GM18520 (cell line): ENCODE measurements at regions not wholly inside any gene's neighbourhood (a gene's known extent, or its start where the extent isn't known, plus 50 kb on each side); places are given as distances from the start of the nearest gene placed in this dataset.
"Not testable (repeated sequence)": the region's sequence is repeated elsewhere in the genome, so short reads cannot be mapped to it uniquely, and the experiment has no call there.

ENCODE experiments used
- ATAC-seq: cut with Tn5 transposase; IDR thresholded peaks from one replicate; pipeline ENCODE4 v1.9.1; 2021; ENCODE audit not compliant: unreplicated experiment

DNA sequence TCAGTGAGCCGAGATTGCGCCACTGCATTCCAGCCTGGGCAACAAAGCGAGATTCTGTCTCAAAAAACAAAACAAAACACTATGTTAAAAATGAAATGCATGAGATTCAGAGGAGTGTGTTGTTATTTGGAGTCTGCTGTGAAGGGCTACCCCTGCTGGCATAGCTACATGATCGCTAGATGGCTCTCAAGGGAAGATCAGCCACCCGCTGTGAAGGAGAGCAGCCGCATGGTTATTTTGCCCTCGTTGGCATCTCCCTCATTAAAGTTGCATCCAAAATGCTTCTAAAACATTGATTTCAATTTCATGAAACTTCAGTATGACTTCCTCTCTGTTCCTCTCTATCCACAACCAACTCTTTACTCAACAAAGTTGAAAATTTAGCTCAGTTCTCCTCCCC lies 54.8 kb upstream of the NDUFV2 start:
- no peak for ATAC-seq

DNA sequence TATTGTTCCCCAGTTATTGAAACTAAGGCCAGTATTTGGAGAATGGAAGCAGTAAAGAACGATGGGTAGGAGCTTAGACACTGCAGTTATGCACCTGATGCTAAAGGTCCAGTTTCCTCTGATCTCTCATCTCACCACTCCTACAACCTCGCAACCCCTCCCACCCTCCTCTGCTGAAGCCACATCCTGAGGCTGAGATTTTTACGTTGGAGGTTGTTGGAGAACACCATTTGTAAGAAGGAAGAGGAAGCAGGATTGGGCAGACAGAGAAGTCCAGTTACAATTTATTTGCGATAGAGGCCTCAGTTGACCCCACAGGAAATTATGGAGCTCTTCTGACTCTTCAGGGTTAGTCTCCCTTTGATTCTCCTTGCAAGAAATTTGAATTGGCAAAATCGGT lies 54.3 kb upstream of the NDUFV2 start:
- no peak for ATAC-seq

DNA sequence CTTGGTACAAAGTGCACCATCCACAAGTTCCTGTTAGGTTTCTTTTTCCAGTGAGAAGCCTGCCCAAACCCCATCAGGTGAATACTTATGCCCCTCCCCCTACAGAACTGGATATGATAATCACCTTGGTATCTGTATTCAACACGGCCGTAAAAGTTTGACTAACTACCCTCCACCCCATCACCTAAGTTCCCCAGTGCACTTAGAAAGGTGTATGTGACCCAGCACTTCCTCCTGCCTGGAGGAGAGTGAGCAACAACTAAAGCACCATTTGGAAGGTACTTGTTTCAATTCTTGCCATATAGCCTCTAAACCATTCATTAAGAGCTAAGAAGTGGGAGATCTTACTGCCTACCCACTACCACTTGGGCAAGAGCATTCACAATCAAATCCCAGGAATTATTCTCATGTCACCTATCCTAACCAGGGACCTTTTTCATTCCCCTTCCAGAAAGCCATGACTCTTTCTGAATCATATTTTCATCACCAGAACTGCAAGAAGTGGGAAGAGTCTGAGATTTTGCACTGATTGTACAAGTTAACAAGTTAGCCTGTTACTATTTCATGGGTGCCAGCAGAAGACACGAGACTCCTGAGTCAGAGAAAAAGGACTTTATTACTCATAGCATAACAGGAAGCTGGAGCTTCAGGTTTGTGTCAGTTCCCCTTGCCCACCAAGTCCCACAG lies 53.5 kb upstream of the NDUFV2 start:
- no peak for ATAC-seq

DNA sequence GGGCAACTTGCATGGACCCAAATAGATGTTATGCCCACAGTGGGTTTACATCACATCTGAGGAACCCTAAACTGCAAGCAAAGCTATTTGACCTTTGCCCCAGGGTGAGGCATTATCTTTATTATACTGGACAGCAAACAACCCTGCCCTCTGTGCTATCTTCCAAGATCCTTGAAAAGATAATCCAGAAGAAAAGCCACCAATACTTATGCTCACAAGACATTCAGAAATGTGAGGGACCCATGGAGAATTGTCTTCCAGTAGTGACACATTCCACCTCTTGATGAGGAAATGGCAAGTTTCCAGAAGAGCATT lies 53.0 kb upstream of the NDUFV2 start:
- no peak for ATAC-seq

DNA sequence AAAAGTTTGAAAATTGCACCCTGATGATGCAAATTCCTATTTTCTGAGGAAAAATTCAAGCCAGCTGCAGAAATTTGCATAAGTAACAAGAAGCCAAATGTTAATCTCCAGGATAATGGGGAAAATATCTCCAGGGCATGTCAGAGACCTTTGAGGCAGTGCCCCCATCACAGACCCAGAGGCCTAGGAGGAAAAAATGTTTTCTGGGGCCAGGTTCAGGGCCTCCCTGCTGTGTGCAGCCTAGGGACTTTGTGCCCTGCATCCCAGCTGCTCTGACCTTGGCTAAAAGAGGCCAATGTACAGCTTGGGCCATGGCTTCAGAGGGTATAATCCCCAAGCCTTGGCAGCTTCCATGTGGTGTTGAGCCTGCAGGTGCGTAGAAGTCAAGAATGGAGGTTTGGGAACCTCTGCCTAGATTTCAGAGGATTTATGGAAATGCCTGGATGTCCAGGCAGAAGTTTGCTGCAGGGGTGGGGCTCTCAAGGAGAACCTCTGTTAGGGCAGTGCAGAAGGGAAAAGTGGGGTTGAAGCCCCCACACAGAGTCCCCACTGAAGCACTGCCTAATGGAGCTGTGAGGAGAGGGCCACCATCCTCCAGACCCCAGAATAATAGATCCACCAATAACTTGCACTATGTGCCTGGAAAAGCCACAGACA lies 51.7 kb upstream of the NDUFV2 start:
- not testable (repeated sequence) for ATAC-seq
